GM12892 (cell line): ENCODE measurements at regions not wholly inside any gene's neighbourhood (a gene's known extent, or its start where the extent isn't known, plus 50 kb on each side); places are given as distances from the start of the nearest gene placed in this dataset.

Source experiments
- POLR2A ChIP-seq: IDR thresholded peaks from 2 replicates; pipeline ENCODE4 v1.6.1; 2011; ENCODE audit warnings: low read depth, low read length, control low read depth
- POLR2AphosphoS5 ChIP-seq: IDR thresholded peaks from 2 replicates; pipeline ENCODE4 v1.6.1; 2011; ENCODE audit warnings: low read depth, low read length, control low read depth
- TAF1 ChIP-seq: IDR thresholded peaks from 2 replicates; pipeline ENCODE4 v1.6.1; 2011; ENCODE audit warnings: low read depth, mild to moderate bottlenecking, control low read depth, low read length, borderline replicate concordance

DNA sequence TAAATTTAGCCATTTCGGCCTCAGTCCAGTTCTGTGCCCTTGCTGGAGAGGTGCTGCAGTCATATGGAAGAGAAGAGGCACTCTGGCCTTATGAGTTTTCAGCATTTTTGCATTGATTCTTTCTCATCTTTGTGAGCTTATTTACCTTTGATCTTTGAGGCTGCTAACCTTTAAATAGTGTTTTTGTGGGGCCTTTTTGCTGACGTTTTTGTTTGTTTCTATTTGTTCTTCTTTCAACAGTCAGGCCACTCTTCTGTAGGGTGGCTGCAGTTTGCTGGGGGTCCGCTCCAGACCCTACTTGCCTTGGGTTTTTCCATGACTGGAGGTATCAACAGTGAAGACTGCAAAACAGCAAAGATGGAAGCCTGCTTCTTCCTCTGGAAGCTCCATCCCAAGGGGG, 1951.7 kb upstream of the LRRTM1 start:
- TF ChIP-seq POLR2AphosphoS5: no peak
- no peak for TF ChIP-seq TAF1
- TF ChIP-seq POLR2A: no peak
